ENCODE measurements at regions not wholly inside any gene's neighbourhood (a gene's known extent, or its start where the extent isn't known, plus 50 kb on each side); places are given as distances from the start of the nearest gene placed in this dataset.

DNA sequence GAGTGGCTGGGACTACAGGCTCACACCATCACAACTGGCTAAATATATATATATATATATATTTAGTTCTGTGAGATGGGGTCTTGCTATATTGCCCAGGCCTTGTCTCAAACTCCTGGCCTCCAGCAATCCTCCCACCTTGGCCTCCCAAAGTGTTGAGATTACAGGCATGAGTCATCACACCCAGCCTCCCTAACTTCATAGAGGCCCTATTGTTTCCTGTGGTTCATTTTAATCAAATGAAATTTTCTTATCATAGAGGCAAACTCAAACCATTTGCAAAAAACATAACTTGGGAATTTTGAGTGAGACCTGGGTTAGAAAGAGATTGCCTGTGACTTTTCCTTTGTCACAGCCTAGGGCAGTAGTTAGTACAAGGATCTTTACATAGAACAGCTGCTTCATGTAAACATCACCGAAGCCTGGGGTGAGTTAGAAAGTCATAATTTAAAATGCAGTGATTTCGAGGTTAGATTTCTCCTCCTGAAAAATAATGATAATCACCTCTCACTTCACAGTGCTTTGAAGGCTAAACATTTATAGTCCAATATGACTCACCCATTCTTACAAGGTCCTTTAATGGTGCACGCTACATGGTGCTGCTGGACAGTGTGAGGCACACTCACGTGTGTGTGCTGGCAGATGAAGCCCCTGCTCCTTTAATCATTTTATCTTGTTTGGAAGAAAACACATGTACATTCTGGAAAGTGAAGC, 188.9 kb downstream of the RHOU start:
- no peak for FAIRE-seq

DNA sequence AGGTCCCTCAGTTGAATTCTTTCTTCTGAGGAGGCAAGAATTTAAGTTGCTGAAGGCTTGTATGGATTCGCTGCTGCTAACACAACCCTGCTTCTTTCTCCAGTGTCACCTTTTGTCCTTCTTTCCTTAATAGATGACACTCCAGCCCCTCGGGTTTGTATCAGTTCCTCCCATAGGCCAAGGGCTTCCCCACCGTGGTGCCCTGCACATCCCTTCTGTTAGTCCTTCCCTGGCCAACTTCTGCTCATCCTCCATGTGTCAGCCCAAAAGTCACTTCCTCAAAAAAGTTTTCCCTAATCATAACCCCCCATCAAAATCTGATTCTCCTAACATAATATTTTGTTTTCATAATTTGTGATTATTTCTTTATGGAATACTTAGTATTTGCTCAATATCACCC, 190.4 kb downstream of the RHOU start:
- FAIRE-seq, result no peak

DNA sequence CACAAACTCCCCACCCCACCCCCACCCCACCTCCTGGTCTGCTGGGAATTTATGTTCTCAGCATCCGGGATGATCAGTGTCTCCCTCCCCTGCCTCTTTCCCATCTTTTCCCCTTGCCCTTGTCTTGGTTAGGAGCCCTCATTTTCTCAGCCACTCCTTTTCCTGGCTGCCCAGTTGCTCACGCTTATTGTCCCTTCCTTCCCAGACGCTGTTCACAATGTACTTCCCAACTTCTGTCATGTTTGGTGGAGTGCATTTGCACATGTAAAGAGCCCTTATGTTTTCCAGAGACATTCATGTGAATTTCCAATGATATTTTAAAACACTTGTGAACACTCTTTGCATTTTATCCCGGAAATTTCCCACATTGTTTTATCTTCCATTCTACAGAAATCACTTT, 192.1 kb downstream of the RHOU start:
- no peak for FAIRE-seq

- no peak for FAIRE-seq
Observed at GRCh38 chr1:228927946-228928898, 192.9 kb downstream of the RHOU start.

GRCh38 chr1:228929476-228930027, 194.3 kb downstream of the RHOU start:
- no peak for FAIRE-seq

DNA sequence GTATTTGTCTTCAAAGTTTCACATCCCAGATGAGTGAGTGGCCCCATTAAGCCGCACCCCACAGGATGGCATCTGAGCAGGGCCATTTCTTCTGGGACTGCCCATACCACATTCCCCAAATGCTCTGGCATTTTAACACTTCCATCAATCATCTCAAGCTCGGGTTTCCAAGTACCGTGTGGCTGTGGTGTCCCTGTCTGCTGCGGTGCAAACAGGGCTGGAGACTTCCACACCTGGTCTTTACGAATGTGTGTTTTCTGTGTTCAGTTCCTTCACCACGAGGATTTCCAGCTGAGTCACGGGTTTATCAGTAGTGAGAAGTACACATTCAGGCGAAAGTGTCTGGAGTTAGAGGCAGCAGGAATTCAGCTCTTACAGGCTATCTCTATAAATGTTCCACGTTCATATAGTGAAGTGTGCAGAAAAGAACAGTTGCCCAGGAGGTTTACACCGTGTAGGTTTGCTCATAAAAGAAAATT, 195.2 kb downstream of the RHOU start:
- no peak for FAIRE-seq

DNA sequence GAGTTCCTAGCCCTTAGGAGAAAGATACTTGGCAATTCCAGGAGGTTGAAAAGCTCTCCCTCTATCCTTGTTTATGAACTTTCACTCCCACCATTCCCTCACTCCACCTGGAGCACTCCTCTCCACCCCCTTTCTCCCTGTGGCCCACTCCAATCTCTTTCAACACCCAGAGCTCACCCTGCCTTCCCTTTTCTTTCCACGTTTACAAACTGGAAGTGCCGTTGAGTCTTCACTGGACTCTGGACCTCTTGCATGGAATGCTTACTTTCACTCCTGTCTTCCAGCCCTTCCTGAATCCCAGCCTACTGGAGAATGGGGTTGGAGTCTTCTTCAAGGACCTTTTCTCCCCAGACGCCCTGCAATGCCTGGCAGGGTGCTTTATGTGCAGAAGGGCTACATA, 198.5 kb downstream of the RHOU start:
- no peak for FAIRE-seq

- no peak for FAIRE-seq
Observed at GRCh38 chr1:228935198-228935663, 200.0 kb downstream of the RHOU start.

DNA sequence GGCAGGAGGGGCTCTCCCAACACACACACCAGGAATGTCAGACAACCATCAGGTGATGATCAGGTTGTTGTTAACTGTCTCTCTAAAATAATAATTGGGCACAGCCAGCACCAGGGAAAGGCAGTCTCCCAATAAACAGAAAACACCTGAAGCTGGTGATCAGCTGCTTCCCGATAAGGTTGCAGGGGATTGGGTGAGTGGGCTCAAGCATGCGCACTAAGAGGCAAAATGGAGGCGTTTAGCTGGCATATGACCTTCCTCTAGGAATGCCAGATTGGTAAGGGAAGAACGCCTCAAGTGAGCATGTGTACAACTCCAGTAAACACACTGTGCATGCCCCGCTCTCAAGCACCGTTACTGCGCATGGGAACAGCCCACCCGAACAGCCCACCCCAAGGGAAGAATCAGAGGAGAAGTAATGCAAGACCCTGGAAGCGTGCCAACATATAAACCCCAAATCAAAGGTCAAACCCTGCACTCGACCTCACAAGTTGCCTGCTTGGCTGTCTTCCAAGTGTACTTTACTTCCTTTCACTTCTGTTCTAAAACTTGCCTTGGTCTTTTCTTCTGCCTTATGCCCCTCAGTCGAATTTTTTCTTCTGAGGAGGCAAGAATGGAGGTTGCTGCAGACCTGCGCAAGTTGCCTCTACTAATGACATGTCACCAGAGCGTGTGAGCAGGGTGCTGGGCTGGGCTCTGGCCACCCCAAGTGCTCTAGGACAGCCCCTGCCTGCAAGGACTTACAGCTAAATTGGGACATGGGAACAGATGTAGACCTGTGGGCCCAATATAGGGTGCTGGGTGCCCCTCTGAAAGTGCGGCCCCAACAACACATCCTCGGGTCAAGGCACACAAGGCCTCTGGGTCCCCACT, 200.8 kb downstream of the RHOU start:
- FAIRE-seq, result no peak

GRCh38 chr1:228936881-228937280, 201.6 kb downstream of the RHOU start:
- FAIRE-seq, result no peak

- FAIRE-seq, result no peak
Observed at GRCh38 chr1:228937351-228937750, 202.1 kb downstream of the RHOU start.

GRCh38 chr1:228937851-228938536, 202.7 kb downstream of the RHOU start:
- no peak for FAIRE-seq

- no peak for FAIRE-seq
Observed at GRCh38 chr1:228938537-228938901, 203.2 kb downstream of the RHOU start.

DNA sequence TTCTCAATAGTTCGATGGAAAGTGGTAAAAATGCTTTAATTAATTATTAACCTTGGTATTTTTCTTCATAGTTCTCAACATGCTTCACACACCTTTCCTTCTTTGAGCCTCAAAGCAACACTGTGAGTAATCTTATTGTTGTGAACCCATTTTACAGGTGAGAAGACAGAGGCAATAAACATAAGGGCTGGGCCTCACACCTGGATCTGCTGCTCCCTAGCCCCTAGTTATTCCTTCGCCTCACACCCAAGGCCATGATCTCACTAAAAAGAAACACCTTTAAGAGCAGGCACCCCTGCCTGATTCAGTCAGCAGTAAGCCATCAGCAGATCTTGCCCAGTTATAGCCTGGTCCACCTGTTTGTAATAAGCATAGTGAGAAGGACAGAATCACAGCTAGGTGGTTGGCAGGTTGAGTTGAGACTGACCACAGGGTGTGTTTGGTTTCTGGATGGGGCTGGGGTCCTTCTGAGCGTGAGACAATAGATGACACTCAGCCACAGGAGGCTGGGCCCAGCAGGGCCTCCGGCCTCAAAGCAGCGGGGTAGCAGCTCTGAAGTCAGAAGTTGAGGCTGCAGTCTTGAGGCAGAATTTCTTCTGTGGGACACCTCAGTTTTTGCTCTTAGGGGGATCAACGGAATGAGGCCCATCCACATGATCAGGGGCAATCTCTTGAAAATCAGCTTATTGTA, 203.9 kb downstream of the RHOU start:
- FAIRE-seq, result no peak

GRCh38 chr1:228939881-228940392, 204.7 kb downstream of the RHOU start:
- no peak for FAIRE-seq

DNA sequence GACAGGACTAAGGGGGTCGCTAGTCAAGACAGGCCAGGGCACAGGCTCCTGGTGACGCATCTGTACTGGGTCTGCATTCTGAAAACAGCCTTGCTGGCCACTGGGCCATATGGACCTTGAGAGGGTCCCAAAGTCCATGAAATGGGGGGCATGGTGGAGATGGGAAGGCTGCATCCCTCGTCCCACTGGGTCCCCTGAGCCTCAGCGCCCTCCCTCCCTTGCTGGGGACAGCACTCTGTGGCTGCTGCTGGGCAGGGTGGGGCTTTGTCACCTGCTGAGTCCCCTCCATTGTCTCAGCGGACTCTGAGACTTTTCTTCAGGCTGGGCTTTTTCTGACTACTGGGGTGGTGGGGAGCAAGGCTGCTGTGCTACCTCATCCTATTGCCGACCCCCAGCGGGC, 205.2 kb downstream of the RHOU start:
- FAIRE-seq, result no peak

DNA sequence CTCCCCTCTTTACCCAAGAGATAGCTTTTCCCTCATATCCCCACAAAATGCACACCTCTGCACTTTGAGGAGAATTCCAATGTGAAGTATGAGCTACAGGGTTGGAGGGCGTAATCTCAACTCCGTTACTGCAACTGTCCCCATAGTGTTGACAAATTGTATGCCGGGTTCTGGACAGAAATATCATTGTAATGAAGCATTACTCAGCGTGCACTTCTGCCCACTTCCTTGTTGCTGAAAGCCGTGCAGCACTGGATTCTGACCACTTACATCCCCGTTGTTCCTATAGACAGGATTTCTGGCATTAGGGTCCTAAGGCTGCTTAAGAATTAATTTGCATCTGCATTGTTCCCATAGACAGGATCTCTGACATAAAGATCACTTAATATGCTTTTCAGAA, 205.6 kb downstream of the RHOU start:
- FAIRE-seq, result no peak

DNA sequence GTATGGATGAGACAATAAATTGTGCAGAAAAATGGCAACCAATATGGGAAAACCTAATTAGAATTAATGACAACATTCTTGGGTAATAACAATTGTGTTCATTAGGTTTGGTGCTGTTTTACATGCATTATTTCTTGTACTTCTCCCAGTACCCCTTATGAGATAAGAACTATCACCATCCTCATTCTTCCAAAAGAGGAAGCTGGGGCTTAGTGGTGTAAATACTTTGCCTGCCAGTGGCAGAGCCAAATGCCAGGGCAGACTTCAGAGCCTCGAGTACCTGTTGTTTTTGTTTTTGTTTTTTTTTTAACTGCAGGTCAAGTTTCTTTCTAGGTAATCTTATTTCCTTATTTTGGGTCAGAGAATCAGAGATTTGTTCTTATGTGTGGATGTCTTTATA, 206.4 kb downstream of the RHOU start:
- FAIRE-seq, result no peak

GRCh38 chr1:228943436-228943835, 208.2 kb downstream of the RHOU start:
- no peak for FAIRE-seq

DNA sequence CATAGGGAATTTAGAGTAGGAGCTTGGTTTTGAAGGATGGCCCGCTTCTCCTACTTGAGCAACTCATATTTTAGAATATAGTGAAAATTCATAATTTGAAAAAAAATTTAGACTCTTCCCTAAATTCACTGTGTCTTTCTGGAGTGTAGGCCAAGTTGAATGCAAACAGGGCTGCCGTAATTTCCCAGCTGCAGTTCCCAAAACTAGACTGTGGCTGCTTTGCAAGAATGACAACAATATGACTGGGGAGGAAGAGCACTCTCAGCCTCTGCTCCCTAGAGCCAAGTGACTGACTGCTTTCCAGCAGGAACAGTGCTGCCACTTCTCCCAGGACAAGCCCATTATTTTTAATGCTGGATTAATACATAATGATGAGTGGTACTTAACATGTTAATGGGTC, 209.0 kb downstream of the RHOU start:
- FAIRE-seq, result no peak

DNA sequence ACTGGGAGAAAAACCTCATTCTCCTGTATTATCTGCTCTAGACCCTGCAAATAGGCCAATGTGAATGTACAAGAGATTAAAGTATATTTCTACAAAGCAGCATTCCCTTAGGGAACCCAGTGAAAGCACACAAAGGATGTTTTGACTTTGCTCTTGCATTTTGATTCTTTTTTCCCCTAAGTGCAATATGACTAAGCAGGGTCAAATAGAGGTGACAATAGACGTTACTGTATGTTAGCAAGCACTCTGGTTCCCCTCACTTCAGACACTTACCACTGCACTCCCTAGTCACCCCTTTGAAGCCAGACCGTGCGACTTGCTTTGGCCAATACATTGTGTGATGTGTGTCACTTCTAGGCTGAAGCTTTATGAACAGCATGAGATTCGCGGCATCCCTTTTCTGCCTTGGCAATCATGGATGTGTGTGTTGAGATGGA, 209.7 kb downstream of the RHOU start:
- FAIRE-seq, result no peak
